Activated naive CD8-positive, alpha-beta T cell (primary cell): ENCODE measurements at regions not wholly inside any gene's neighbourhood (a gene's known extent, or its start where the extent isn't known, plus 50 kb on each side); places are given as distances from the start of the nearest gene placed in this dataset.

Source experiments
- H3K27ac Mint-ChIP-seq: one replicate; pipeline ENCODE4 v1.8.0; 2021; ENCODE audit warnings: mixed read lengths
- H3K27me3 Mint-ChIP-seq: one replicate; pipeline ENCODE4 v1.8.0; 2021; ENCODE audit warnings: mixed read lengths
- H3K36me3 Mint-ChIP-seq: one replicate; pipeline ENCODE4 v1.8.0; 2021; ENCODE audit warnings: mixed read lengths
- H3K4me1 Mint-ChIP-seq: one replicate; pipeline ENCODE4 v1.8.0; 2021; ENCODE audit warnings: low read depth, mixed read lengths
- H3K4me3 Mint-ChIP-seq: one replicate; pipeline ENCODE4 v1.8.0; 2021; ENCODE audit warnings: mild to moderate bottlenecking, mixed read lengths
- H3K9me3 Mint-ChIP-seq: one replicate; pipeline ENCODE4 v1.8.0; 2021; ENCODE audit warnings: low read depth, mixed read lengths

DNA sequence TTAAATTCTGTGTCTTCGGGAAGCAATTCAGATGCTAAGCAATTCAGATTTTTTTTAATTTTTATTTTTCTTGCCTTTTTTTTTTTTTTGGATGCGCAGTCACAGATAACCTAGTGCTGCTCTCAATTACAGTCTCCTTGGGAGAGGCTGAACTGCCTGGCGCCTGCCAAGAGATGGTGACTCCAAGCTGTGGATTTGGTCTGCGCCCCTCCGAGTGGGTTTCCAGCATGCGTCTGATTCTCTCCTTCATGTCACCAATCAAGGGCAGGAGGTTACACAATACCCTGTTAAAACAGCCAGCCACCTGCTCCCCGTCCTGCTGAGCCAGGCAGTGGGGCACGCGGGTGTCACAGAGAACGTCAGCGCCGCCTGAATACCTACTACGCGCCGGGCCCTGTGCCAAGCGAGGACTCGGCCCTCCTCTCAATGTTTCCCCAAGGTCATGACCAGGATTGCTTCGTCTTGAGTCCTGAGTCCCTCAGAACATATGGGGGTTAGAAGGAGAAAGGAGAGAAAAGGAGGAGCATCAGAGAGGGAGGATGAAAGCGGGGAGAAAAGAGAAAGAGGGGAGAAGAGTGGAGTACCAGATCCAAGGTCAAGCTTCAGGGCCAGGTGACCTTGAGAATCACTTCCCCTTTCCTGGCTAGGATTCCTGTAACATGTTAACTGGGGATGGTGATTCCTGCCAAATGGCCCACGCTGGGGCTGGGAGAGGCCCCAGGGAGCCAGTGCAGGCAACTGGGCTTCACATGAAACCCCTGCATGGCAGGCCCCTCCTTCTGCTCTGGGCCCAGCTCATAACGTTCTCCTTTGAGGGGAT is 213.6 kb downstream of the URI1 start:
- H3K27ac Mint-ChIP-seq = no peak overlapping the region
- H3K27me3 Mint-ChIP-seq = no peaks in the 10 kb centered on the region
- no peaks in the 10 kb centered on the region for H3K4me1 Mint-ChIP-seq
- H3K36me3 Mint-ChIP-seq = no peaks in the 10 kb centered on the region
- no peaks in the 10 kb centered on the region for H3K9me3 Mint-ChIP-seq
- no peak overlapping the region for H3K4me3 Mint-ChIP-seq

DNA sequence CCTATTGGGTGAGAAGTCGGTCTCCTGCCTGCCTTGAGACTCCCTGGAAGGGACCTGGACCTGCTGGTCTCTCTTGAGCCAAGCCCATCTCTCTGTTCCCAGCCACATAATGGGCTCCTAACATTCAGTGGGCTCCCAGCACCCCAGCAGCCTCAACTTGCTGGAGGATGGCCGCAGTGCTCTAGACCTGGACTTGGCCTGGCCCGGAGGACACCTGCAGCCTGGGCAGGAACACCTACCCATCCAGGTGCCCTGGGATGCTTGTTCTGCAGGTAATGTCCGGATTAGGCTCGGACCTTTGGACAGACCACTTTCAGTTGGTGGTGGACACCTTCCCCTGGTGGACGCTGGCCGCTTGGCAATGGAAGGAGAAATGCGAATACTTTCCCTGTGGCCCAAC is 214.6 kb downstream of the URI1 start:
- Mint-ChIP-seq H3K27me3 (no peaks in the 10 kb centered on the region), H3K4me3 (no peak overlapping the region), H3K9me3 (no peaks in the 10 kb centered on the region), H3K36me3 (no peaks in the 10 kb centered on the region), H3K27ac (no peak overlapping the region), H3K4me1 (no peaks in the 10 kb centered on the region)

DNA sequence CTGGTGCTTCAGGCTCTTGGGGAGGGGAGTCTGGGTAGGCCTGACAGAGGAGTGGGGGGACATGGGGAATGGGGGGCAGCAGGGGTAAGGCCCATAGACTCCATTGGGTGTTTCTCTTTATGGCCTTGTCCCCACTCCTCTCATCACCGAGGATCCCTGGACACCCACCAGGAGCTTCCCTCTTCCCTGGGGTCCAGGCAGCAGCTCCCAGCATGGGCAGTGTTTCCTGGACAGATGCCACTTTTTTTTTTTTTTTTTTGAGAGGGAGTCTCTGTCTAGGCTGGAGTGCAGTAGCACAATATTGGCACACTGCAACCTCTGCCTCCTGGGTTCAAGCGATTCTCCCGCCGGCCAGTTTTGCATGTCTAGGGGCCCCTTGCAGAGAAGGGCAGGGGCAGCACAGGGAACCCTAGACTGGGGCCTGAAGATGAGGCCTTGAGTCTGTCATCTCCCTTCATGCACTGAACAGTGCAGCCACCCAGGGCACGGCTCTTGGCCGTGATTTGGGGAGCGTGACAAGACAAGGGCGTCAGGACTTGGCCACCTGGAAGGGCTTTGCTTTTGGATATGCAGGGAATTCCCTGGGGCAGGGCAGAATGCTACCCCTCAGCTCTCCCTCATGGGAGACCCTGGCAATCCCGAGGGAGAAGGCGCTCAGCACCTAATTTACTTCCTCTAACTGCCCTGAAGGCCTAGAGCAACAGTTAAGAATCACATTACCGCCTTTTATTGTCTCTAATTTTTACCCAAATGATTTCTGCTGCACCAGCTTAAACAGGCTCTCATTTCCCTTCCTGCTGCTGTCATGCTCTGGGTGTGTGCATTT is 213.9 kb upstream of the ZNF536 start:
- Mint-ChIP-seq H3K4me3 (no peak overlapping the region), H3K27me3 (no peaks in the 10 kb centered on the region), H3K4me1 (no peaks in the 10 kb centered on the region), H3K36me3 (no peaks in the 10 kb centered on the region), H3K9me3 (no peaks in the 10 kb centered on the region), H3K27ac (no peak overlapping the region)

DNA sequence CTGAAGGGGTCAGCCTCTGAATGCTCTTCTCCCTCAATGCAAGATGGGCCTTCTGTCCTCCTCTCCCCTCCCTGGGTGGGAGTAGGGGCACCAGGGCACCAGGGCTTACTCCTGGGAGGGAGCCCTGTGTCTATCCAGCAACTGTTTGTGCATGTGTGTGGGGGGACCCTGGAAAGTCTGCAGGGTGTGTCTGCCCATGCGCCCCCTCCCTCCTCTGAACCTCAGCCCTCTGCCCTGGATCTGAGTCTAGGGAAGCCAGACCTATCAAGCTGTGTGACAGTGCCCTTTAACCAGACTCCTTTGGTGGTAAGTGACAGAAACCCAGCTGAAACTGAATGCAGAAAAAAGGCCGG is 213.3 kb upstream of the ZNF536 start:
- no peak overlapping the region for H3K27ac Mint-ChIP-seq
- no peaks in the 10 kb centered on the region for H3K4me1 Mint-ChIP-seq

DNA sequence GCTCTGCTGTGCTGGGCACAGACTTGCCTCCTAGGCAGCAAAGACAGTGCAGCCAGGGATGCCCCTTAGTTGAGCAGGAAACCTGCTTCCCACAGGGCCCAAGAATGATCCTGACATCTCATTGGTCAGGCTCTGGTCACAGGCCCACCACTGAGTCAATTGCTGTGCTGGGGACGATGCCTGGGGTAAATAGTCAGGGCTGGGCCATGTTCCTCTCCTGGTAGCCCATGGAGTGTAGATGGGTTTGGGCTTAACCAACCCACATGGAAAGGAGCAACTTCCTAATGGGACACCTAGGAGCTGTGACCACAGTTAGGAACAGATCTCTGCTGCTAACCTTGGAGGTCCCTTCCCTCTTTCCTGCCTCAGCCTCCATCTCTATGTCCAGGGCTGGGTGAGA is 212.5 kb upstream of the ZNF536 start:
- Mint-ChIP-seq H3K9me3 (no peaks in the 10 kb centered on the region), H3K27me3 (peaks cover 2% of the 10 kb centered on the region), H3K4me1 (no peaks in the 10 kb centered on the region), H3K4me3 (no peak overlapping the region), H3K36me3 (no peaks in the 10 kb centered on the region), H3K27ac (no peak overlapping the region)

More for the DNA sequence above, 213.3 kb upstream of the ZNF536 start:
- no peaks in the 10 kb centered on the region for H3K27me3 Mint-ChIP-seq
- no peaks in the 10 kb centered on the region for H3K9me3 Mint-ChIP-seq
- no peak overlapping the region for H3K4me3 Mint-ChIP-seq
- H3K36me3 Mint-ChIP-seq = no peaks in the 10 kb centered on the region

DNA sequence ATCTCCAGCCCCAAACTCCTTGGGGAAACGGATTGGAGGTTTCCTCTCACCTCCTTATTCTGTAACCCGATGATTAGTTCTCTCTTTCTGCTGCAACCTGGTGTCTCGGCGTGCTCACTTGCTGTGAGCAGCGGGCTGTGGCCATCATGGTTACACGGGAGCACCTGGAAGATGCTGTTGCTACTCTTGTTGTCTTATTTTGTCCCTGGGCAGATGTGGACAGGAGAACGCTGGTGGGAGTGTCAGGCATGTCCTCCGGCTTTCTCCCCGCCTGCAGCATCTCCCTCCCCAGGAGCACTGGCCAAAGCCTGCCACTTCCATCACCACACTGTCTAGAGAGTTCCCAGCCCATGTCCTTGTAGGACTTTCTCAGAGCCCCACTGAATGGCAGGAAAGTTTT is 211.8 kb upstream of the ZNF536 start:
- no peak overlapping the region for H3K4me3 Mint-ChIP-seq
- H3K36me3 Mint-ChIP-seq = no peaks in the 10 kb centered on the region
- H3K27ac Mint-ChIP-seq = no peak overlapping the region
- no peaks in the 10 kb centered on the region for H3K9me3 Mint-ChIP-seq
- peaks cover 2% of the 10 kb centered on the region for H3K27me3 Mint-ChIP-seq
- no peaks in the 10 kb centered on the region for H3K4me1 Mint-ChIP-seq

DNA sequence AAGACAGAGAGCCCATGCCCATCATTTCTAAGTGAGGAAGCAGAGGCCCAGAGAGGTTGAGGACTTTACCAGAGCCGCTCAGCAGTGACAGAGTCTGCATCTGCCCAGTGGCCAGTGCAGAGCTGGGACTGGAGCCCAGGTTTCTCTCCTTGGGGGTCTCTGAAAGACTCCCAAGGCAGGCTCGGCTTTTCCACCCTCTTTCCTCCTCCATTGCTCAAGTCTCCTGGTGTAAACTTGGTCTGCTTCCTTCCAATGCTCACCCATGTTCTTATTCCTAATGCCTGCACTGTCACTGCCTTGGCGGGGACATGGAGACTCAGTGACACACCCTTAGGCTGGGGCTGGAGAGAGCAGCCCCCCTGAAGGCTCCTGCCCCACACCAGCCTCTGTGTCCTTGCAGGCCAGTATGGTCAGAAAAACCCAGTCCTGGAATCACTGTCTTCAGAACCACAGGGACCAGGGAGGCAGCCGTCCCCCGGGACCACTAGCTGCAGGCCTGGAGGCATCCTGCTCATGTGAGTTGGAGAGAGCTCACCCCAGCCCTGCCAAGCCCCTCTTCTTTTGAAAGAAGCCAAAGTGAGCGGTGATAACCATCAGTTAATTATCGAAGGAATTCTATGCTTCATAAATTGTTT is 211.0 kb upstream of the ZNF536 start:
- Mint-ChIP-seq H3K9me3 (no peaks in the 10 kb centered on the region), H3K4me3 (no peak overlapping the region), H3K36me3 (no peaks in the 10 kb centered on the region), H3K27me3 (peaks cover 2% of the 10 kb centered on the region), H3K4me1 (no peaks in the 10 kb centered on the region), H3K27ac (no peak overlapping the region)

DNA sequence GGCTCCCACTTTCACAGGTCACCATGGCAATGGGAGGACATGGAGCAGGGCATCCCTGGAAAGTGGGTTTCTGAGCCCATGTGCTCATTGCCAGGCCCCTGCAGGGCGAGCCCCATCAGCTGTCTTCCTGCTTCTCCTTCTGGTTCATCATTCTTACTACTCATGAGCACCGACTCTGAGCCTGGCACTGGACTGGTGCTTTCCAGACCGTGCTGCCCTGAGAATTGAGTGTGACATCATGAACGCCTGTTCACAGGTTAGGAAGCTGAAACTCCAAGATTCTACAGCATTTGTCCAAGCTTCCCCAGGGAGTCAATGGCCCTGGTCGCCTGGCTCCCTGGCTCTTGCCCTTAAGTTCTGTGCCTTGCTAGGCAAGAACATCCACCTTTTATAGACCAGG is 210.4 kb upstream of the ZNF536 start:
- H3K36me3 Mint-ChIP-seq = no peaks in the 10 kb centered on the region
- H3K4me1 Mint-ChIP-seq = no peaks in the 10 kb centered on the region
- no peak overlapping the region for H3K4me3 Mint-ChIP-seq
- H3K27me3 Mint-ChIP-seq = peaks cover 2% of the 10 kb centered on the region
- no peak overlapping the region for H3K27ac Mint-ChIP-seq
- no peaks in the 10 kb centered on the region for H3K9me3 Mint-ChIP-seq

DNA sequence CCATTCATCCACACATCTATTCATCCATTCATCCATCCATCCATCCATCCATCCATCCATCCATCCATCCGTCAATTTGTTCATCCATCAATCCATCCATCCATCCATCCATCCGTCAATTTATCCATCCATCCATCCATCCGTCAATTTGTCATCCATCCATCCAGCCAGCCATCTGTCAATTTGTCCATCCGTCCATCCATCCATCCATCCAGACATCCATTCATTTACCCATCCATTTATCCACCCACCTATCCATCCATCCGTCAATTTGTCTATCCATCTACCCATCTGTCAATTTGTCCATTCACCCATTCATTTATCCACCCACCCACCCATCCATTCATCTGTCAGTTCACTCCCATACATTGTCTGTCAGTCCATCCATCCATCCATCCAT is 209.5 kb upstream of the ZNF536 start:
- no peak overlapping the region for H3K27ac Mint-ChIP-seq
- H3K9me3 Mint-ChIP-seq = no peaks in the 10 kb centered on the region
- H3K4me1 Mint-ChIP-seq = no peaks in the 10 kb centered on the region
- H3K36me3 Mint-ChIP-seq = no peaks in the 10 kb centered on the region
- H3K27me3 Mint-ChIP-seq = peaks cover 2% of the 10 kb centered on the region
- no peak overlapping the region for H3K4me3 Mint-ChIP-seq

DNA sequence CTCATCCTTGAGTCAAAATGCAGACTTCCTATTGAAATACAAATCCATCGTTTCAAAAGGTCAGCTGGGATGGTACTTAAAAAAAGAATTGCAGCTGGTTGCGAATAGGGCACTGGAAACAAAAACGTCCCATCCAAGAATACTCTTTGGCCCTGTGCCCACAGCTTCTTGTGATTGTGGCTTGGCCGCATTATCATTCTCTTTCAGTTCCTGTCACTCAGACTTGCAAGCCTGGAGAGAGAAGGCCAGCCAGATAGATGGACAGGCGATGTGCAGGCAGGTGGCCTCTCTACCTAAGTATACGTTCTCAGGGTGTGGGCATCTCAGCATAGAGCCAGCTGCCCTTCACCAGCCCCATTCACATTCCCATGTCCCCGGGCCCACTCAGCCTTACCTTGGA is 208.5 kb upstream of the ZNF536 start:
- Mint-ChIP-seq H3K36me3 (no peaks in the 10 kb centered on the region), H3K4me3 (no peak overlapping the region), H3K27ac (no peak overlapping the region)

DNA sequence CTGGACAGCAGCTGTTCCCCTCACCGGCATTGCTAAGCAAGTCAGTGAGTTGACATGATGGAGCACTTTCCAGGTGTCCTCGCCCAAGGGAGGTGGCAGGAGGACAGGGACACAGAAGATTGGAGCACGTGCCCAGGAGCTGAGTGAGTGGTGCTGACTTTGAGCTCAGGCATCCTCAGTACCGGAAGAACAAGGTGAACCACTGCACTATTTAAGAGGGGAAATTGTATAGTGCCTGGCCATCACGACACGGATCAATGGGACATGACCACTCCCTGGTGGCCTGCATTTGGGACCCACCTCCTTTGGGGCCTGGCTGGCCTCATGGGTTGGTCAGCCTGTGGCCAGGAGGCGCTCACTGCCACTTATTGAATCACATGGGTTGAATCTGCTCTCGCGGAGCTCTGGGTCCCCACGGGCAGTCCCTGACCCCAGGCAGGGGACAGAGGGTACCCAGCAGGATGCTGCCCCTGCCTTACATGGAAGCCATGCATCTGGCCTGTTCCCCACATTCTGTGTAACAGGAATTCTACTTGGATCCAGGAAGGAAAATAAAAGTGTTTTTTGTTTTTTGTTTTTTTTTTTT is 206.9 kb upstream of the ZNF536 start:
- Mint-ChIP-seq H3K4me3 (no peak overlapping the region), H3K9me3 (no peaks in the 10 kb centered on the region), H3K27ac (no peak overlapping the region), H3K4me1 (no peaks in the 10 kb centered on the region), H3K36me3 (no peaks in the 10 kb centered on the region), H3K27me3 (peaks cover 2% of the 10 kb centered on the region)

More for the DNA sequence above, 208.5 kb upstream of the ZNF536 start:
- Mint-ChIP-seq H3K27me3 (peaks cover 2% of the 10 kb centered on the region), H3K4me1 (no peaks in the 10 kb centered on the region), H3K9me3 (no peaks in the 10 kb centered on the region)

DNA sequence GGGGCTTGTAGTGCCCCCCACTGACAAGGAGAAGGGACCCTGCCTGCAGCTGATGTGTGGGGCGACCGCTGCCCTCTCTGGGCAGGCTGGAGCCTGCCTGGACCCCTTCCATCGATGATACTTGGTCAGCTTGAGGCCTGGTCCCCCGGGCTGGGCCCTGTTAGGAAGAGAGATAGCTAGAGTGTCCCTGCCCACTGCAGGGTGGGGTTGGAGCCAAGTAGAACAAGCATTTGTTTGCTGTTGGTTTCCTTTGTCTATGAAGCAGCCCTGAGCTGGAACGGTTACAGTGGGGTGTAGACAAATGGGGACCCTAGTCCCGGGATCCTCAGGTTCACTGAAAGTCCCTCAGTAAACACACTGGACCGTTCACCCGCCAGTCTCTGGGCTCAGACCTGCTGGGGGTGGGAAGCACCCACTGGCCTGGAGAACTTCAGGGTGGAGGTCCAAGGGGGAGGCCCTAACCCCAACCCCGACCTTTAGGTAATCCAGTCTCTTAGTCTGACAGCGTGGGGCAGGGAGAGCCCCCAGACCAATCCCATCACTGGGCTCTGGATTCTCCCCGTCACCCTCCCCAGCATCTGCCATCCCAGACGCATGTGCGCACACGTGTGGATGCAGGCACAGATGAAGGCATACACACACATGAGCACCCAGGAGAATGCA is 204.8 kb upstream of the ZNF536 start:
- Mint-ChIP-seq H3K27me3 (peaks cover 2% of the 10 kb centered on the region), H3K4me3 (no peak overlapping the region), H3K36me3 (no peaks in the 10 kb centered on the region), H3K4me1 (no peaks in the 10 kb centered on the region), H3K27ac (no peak overlapping the region), H3K9me3 (no peaks in the 10 kb centered on the region)

DNA sequence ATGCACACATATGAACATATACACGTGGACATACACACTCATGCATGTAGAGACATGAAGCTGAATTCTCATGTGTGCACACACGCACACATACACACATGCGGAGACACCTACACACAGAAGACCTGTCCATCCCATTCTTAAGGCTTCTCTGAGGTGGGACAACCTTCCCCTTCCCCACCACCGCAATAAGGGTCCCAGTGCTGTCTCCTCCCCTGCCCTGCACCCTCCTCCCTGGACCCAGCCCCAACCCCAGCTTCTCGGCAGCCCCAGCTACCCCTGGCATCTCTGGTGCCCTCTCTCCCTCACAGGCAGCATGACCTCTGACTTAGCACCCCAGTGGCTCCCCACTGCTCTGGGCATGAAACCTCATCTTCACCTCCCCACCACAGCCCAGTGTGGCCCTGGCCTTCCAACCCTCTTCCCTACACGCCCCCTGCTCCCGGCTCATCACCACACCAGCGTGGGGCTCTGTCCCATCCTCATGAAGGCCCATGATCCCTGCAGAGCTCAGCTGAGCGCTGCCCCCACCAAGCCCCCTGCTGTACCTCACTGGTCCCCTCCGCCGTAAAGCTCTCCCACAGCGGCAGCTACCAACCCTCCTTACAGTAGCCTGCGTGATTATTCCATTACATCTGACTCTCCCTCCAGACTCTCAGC is 204.1 kb upstream of the ZNF536 start:
- no peak overlapping the region for H3K4me3 Mint-ChIP-seq
- H3K27me3 Mint-ChIP-seq = peaks cover 2% of the 10 kb centered on the region
- H3K36me3 Mint-ChIP-seq = no peaks in the 10 kb centered on the region
- H3K27ac Mint-ChIP-seq = no peak overlapping the region
- H3K4me1 Mint-ChIP-seq = no peaks in the 10 kb centered on the region
- H3K9me3 Mint-ChIP-seq = no peaks in the 10 kb centered on the region

DNA sequence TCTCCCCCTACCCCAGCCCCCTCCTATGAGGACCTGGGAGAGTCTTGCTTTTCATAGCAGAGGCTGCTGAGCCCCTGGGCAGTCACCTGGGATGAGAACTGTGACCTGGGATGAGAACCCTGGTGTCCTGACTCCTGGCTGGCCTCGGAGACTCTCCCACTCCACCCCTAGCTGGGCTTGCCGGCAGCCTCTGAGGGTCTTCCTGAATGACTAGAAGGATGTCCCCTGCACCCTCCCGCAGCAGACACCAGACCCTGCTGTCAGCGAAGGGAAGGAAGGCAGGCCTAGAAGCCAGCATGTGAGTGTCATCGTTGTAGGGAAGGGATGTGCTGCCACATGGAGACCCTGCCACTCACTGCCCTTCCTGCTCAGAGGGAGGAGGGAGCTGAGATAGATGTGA is 203.4 kb upstream of the ZNF536 start:
- H3K4me1 Mint-ChIP-seq = no peaks in the 10 kb centered on the region
- H3K27ac Mint-ChIP-seq = no peak overlapping the region
- no peaks in the 10 kb centered on the region for H3K36me3 Mint-ChIP-seq
- H3K27me3 Mint-ChIP-seq = peaks cover 2% of the 10 kb centered on the region
- H3K4me3 Mint-ChIP-seq = no peak overlapping the region
- H3K9me3 Mint-ChIP-seq = no peaks in the 10 kb centered on the region
